HS-27A (cell line): ENCODE measurements at regions not wholly inside any gene's neighbourhood (a gene's known extent, or its start where the extent isn't known, plus 50 kb on each side); places are given as distances from the start of the nearest gene placed in this dataset.

Source experiments
- DNase-seq: peaks from one replicate; pipeline ENCODE4 v3.0.0-alpha.2; 2012; ENCODE audit warnings: low read depth, missing footprints

GRCh38 chr4:138688408-138689085 is 327.0 kb upstream of the NOCT start:
- no peak for DNase-seq

- DNase-seq = no peak
Measured at GRCh38 chr4:138686106-138686835, 329.3 kb upstream of the NOCT start.

- no peak for DNase-seq
Measured at GRCh38 chr4:138685316-138685715, 330.3 kb upstream of the NOCT start.

GRCh38 chr4:138680989-138681604 is 334.5 kb upstream of the NOCT start:
- DNase-seq = peak; percentile 68

- no peak for DNase-seq
Measured at GRCh38 chr4:138680256-138680655, 335.3 kb upstream of the NOCT start.

GRCh38 chr4:138678985-138679746 is 336.4 kb upstream of the NOCT start:
- DNase-seq = no peak

- no peak for DNase-seq
Measured at GRCh38 chr4:138677748-138678147, 337.8 kb upstream of the NOCT start.

- no peak for DNase-seq
Measured at GRCh38 chr4:138677212-138677611, 338.4 kb upstream of the NOCT start.

- DNase-seq = no peak
Measured at GRCh38 chr4:138675685-138676084, 339.9 kb upstream of the NOCT start.

GRCh38 chr4:138674209-138674608 is 341.4 kb upstream of the NOCT start:
- DNase-seq = no peak

GRCh38 chr4:138673053-138673452 is 342.5 kb upstream of the NOCT start:
- DNase-seq = no peak

- DNase-seq = no peak
Measured at GRCh38 chr4:138672393-138672976, 343.1 kb upstream of the NOCT start.

GRCh38 chr4:138671606-138672084 is 343.9 kb upstream of the NOCT start:
- no peak for DNase-seq

- no peak for DNase-seq
Measured at GRCh38 chr4:138671106-138671505, 344.5 kb upstream of the NOCT start.

GRCh38 chr4:138670681-138671080 is 344.9 kb upstream of the NOCT start:
- DNase-seq = no peak

- DNase-seq = peak; percentile 62
Measured at GRCh38 chr4:138669479-138670315, 345.9 kb upstream of the NOCT start.

- DNase-seq = no peak
Measured at GRCh38 chr4:138668309-138668708, 347.3 kb upstream of the NOCT start.

- DNase-seq = no peak
Measured at GRCh38 chr4:138666366-138666765, 349.2 kb upstream of the NOCT start.

GRCh38 chr4:138665851-138666250 is 349.7 kb upstream of the NOCT start:
- no peak for DNase-seq

GRCh38 chr4:138663883-138664282 is 351.7 kb upstream of the NOCT start:
- no peak for DNase-seq

- no peak for DNase-seq
Measured at GRCh38 chr4:138659812-138660316, 355.7 kb upstream of the NOCT start.
